CD4-positive, CD25-positive, alpha-beta regulatory T cell (primary cell): ENCODE measurements at regions not wholly inside any gene's neighbourhood (a gene's known extent, or its start where the extent isn't known, plus 50 kb on each side); places are given as distances from the start of the nearest gene placed in this dataset.

Source experiments
- ATAC-seq, 2 donors: fragments of 150-1000 bp; cut with Tn5 transposase; one replicate each; pipeline ENCODE4 v1.10.0; 2021; ENCODE audit warnings: low read depth in 2 of 2, moderate number of reproducible peaks in 2 of 2, moderate library complexity in 1 of 2
- DNase-seq, 3 donors: peaks; one replicate each; pipeline versions ENCODE4 v3.0.0 to v3.0.0-alpha.2; 2012 to 2022; ENCODE audit warnings: mixed read lengths in 1 of 3
- H3K27ac ChIP-seq: one replicate; pipeline ENCODE4 v1.7.0; 2013; ENCODE audit warnings: mild to moderate bottlenecking, low read length; ENCODE audit not compliant: insufficient read depth, poor library complexity, severe bottlenecking
- H3K27me3 ChIP-seq: one replicate; pipeline ENCODE4 v1.7.0; 2013; ENCODE audit warnings: low read length; ENCODE audit not compliant: control insufficient read depth, insufficient read depth
- H3K36me3 ChIP-seq: one replicate; pipeline ENCODE4 v1.7.0; 2013; ENCODE audit warnings: mild to moderate bottlenecking, low read length, moderate library complexity; ENCODE audit not compliant: control insufficient read depth, insufficient read depth
- H3K4me1 ChIP-seq: 2 replicates; pipeline ENCODE4 v1.7.0; 2013; ENCODE audit warnings: mild to moderate bottlenecking, low read length; ENCODE audit not compliant: insufficient read depth, control insufficient read depth, poor library complexity, severe bottlenecking
- H3K4me3 ChIP-seq: one replicate; pipeline ENCODE4 v1.7.0; 2013; ENCODE audit warnings: low read depth, mild to moderate bottlenecking, low read length, moderate library complexity
- H3K9me3 ChIP-seq, 2 experiments: 1 replicate in 1 of 2; 2 replicates in 1 of 2; pipeline ENCODE4 v1.7.0; 2013; ENCODE audit warnings: low read length in 2 of 2, mild to moderate bottlenecking in 1 of 2, moderate library complexity in 1 of 2; ENCODE audit not compliant: control insufficient read depth in 2 of 2
- H3K27ac Mint-ChIP-seq, 3 donors: one replicate each; pipeline ENCODE4 v1.8.0; 2020 to 2022; ENCODE audit warnings: mild to moderate bottlenecking in 3 of 3, mixed read lengths in 3 of 3, moderate library complexity in 2 of 3
- H3K27me3 Mint-ChIP-seq: one replicate; pipeline ENCODE4 v1.8.0; 2022; ENCODE audit warnings: mild to moderate bottlenecking, mixed read lengths
- H3K36me3 Mint-ChIP-seq: one replicate; pipeline ENCODE4 v1.8.0; 2020; ENCODE audit warnings: mixed read lengths
- H3K4me1 Mint-ChIP-seq, 4 donors: one replicate each; pipeline ENCODE4 v1.8.0; 2020 to 2022; ENCODE audit warnings: mixed read lengths in 4 of 4, mild to moderate bottlenecking in 1 of 4
- H3K4me3 Mint-ChIP-seq, 4 donors: one replicate each; pipeline ENCODE4 v1.8.0; 2020 to 2022; ENCODE audit warnings: mild to moderate bottlenecking in 4 of 4, mixed read lengths in 4 of 4, moderate library complexity in 3 of 4
- H3K9me3 Mint-ChIP-seq, 7 donors: one replicate each; pipeline ENCODE4 v1.8.0; 2020 to 2022; ENCODE audit warnings: mixed read lengths in 7 of 7, mild to moderate bottlenecking in 3 of 7, moderate library complexity in 2 of 7

GRCh38 chr2:111227716-111228141 is 107.0 kb downstream of the BCL2L11 start:
- no peak overlapping the region for H3K4me3 ChIP-seq
- no peak for DNase-seq
- no peak for ATAC-seq
- no peaks in the 10 kb centered on the region for H3K27me3 Mint-ChIP-seq
- H3K9me3 ChIP-seq: peaks cover 0 to 8% of the 10 kb centered on the region in 2 experiments
- no peaks in the 10 kb centered on the region for H3K27me3 ChIP-seq
- no peak overlapping the region for H3K27ac ChIP-seq
- H3K4me1 ChIP-seq: no peaks in the 10 kb centered on the region
- H3K9me3 Mint-ChIP-seq: peaks cover 0 to 15% (median 2%) of the 10 kb centered on the region in 7 donors
- H3K27ac Mint-ChIP-seq: no peak overlapping the region
- no peaks in the 10 kb centered on the region for H3K4me1 Mint-ChIP-seq
- H3K36me3 ChIP-seq: no peaks in the 10 kb centered on the region
- H3K4me3 Mint-ChIP-seq: no peak overlapping the region
- peaks cover 9% of the 10 kb centered on the region for H3K36me3 Mint-ChIP-seq

- Mint-ChIP-seq H3K27me3 (no peaks in the 10 kb centered on the region), H3K27ac (no peak overlapping the region), H3K9me3 (peaks cover 0 to 15% (median 3%) of the 10 kb centered on the region in 7 donors), H3K4me1 (no peaks in the 10 kb centered on the region), H3K36me3 (peaks cover 4% of the 10 kb centered on the region), H3K4me3 (no peak overlapping the region)
- Histone ChIP-seq H3K4me3 (no peak overlapping the region), H3K9me3 (peaks cover 0 to 8% of the 10 kb centered on the region in 2 experiments), H3K27ac (no peak overlapping the region), H3K27me3 (no peaks in the 10 kb centered on the region), H3K36me3 (no peaks in the 10 kb centered on the region), H3K4me1 (no peaks in the 10 kb centered on the region)
- ATAC-seq (no peak), DNase-seq (no peak)
Observed at GRCh38 chr2:111231532-111232252, 111.0 kb downstream of the BCL2L11 start.

GRCh38 chr2:111235192-111236015 is 114.7 kb downstream of the BCL2L11 start:
- peaks cover 0 to under 1% of the 10 kb centered on the region in 2 experiments for H3K9me3 ChIP-seq
- Mint-ChIP-seq H3K9me3 (peaks cover 0 to 6% (median 0%) of the 10 kb centered on the region in 7 donors), H3K27ac (peak overlapping the region in 1 of 3 donors; percentile 87), H3K36me3 (no peaks in the 10 kb centered on the region), H3K4me3 (no peak overlapping the region), H3K4me1 (no peaks in the 10 kb centered on the region), H3K27me3 (no peaks in the 10 kb centered on the region)
- H3K36me3 ChIP-seq: no peaks in the 10 kb centered on the region
- H3K4me1 ChIP-seq: no peaks in the 10 kb centered on the region
- H3K27me3 ChIP-seq: no peaks in the 10 kb centered on the region
- DNase-seq (no peak), ATAC-seq (no peak)
- H3K27ac ChIP-seq: no peak overlapping the region
- no peak overlapping the region for H3K4me3 ChIP-seq

- H3K4me1 ChIP-seq: no peaks in the 10 kb centered on the region
Observed at GRCh38 chr2:111236025-111236424, 115.3 kb downstream of the BCL2L11 start.

GRCh38 chr2:111238296-111238695 is 117.6 kb downstream of the BCL2L11 start:
- no peak overlapping the region for H3K27ac ChIP-seq
- H3K27me3 ChIP-seq: no peaks in the 10 kb centered on the region
- DNase-seq (no peak), ATAC-seq (no peak)
- no peak overlapping the region for H3K27ac Mint-ChIP-seq
- H3K4me1 ChIP-seq: no peaks in the 10 kb centered on the region
- no peaks in the 10 kb centered on the region for H3K27me3 Mint-ChIP-seq
- peaks cover 0 to 3% (median 0%) of the 10 kb centered on the region in 7 donors for H3K9me3 Mint-ChIP-seq
- no peaks in the 10 kb centered on the region for H3K36me3 Mint-ChIP-seq
- peaks cover 0 to 3% (median 0%) of the 10 kb centered on the region in 4 donors for H3K4me1 Mint-ChIP-seq
- no peak overlapping the region for H3K4me3 ChIP-seq
- H3K4me3 Mint-ChIP-seq: no peak overlapping the region
- H3K36me3 ChIP-seq: no peaks in the 10 kb centered on the region
- no peaks in the 10 kb centered on the region for H3K9me3 ChIP-seq

More at GRCh38 chr2:111236025-111236424, 115.3 kb downstream of the BCL2L11 start:
- Histone ChIP-seq H3K36me3 (no peaks in the 10 kb centered on the region), H3K9me3 (no peaks in the 10 kb centered on the region), H3K4me3 (no peak overlapping the region), H3K27ac (no peak overlapping the region), H3K27me3 (no peaks in the 10 kb centered on the region)
- Mint-ChIP-seq H3K9me3 (peaks cover 0 to 6% (median 0%) of the 10 kb centered on the region in 7 donors), H3K36me3 (no peaks in the 10 kb centered on the region), H3K27ac (peak overlapping the region in 1 of 3 donors; percentile 87), H3K4me1 (peaks cover 0 to 3% (median 0%) of the 10 kb centered on the region in 4 donors), H3K4me3 (no peak overlapping the region), H3K27me3 (no peaks in the 10 kb centered on the region)
- no peak for ATAC-seq
- DNase-seq: no peak

GRCh38 chr2:111239107-111239506 is 118.4 kb downstream of the BCL2L11 start:
- ATAC-seq (no peak), DNase-seq (peak in 1 of 3 donors; percentile 21)
- no peak overlapping the region for H3K4me3 ChIP-seq
- H3K4me3 Mint-ChIP-seq: no peak overlapping the region
- peaks cover 0 to 2% (median 0%) of the 10 kb centered on the region in 7 donors for H3K9me3 Mint-ChIP-seq
- H3K27me3 ChIP-seq: no peaks in the 10 kb centered on the region
- H3K4me1 Mint-ChIP-seq: peaks cover 0 to 3% (median 0%) of the 10 kb centered on the region in 4 donors
- H3K27ac Mint-ChIP-seq: no peak overlapping the region
- no peaks in the 10 kb centered on the region for H3K36me3 Mint-ChIP-seq
- no peaks in the 10 kb centered on the region for H3K4me1 ChIP-seq
- no peaks in the 10 kb centered on the region for H3K27me3 Mint-ChIP-seq
- H3K36me3 ChIP-seq: no peaks in the 10 kb centered on the region
- no peak overlapping the region for H3K27ac ChIP-seq
- no peaks in the 10 kb centered on the region for H3K9me3 ChIP-seq

- H3K36me3 Mint-ChIP-seq: no peaks in the 10 kb centered on the region
- no peaks in the 10 kb centered on the region for H3K27me3 Mint-ChIP-seq
- no peak for ATAC-seq
- no peak overlapping the region for H3K4me3 ChIP-seq
- no peaks in the 10 kb centered on the region for H3K9me3 ChIP-seq
- no peaks in the 10 kb centered on the region for H3K36me3 ChIP-seq
- no peaks in the 10 kb centered on the region for H3K27me3 ChIP-seq
- DNase-seq: no peak
- H3K9me3 Mint-ChIP-seq: peaks cover 0 to 2% (median 0%) of the 10 kb centered on the region in 7 donors
- H3K4me3 Mint-ChIP-seq: no peak overlapping the region
- no peak overlapping the region for H3K27ac ChIP-seq
- H3K4me1 ChIP-seq: no peaks in the 10 kb centered on the region
- no peak overlapping the region for H3K27ac Mint-ChIP-seq
- peaks cover 0 to 5% (median 0%) of the 10 kb centered on the region in 4 donors for H3K4me1 Mint-ChIP-seq
Observed at GRCh38 chr2:111239581-111240249, 119.0 kb downstream of the BCL2L11 start.
